ENCODE measurements at regions not wholly inside any gene's neighbourhood (a gene's known extent, or its start where the extent isn't known, plus 50 kb on each side); places are given as distances from the start of the nearest gene placed in this dataset.

DNA sequence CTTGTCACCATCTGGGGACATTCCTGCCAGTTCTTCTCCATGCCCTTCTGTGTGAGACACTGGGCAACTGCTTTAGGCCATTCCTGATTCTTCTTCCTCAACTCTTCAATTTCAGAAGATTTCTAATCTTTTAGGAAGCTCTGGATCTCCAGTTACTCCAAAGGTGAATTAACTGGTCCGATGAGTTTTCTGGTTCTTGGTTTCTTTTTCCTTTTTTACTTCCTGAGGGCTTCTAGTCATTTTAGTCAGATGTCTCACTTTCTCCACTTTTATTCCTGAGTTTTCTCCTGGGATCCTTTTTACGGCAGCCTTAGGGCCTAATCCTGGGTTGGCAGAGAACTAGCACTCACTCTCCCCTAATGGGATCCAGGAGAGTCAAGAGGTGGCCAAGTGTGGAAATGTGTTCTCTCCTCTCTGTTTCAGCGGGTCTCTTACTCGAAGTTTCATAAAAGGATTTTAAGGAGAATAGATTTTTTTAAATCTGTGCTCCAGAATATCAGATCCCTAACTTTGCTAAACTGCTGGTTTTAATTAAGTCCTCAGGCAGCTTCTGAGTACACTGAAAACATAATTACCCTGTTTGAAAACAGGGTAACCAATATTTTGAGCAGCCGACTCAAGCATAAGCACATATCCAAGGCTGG, 107.6 kb downstream of the RMI2 start:
- TF ChIP-seq, protein P1, sequence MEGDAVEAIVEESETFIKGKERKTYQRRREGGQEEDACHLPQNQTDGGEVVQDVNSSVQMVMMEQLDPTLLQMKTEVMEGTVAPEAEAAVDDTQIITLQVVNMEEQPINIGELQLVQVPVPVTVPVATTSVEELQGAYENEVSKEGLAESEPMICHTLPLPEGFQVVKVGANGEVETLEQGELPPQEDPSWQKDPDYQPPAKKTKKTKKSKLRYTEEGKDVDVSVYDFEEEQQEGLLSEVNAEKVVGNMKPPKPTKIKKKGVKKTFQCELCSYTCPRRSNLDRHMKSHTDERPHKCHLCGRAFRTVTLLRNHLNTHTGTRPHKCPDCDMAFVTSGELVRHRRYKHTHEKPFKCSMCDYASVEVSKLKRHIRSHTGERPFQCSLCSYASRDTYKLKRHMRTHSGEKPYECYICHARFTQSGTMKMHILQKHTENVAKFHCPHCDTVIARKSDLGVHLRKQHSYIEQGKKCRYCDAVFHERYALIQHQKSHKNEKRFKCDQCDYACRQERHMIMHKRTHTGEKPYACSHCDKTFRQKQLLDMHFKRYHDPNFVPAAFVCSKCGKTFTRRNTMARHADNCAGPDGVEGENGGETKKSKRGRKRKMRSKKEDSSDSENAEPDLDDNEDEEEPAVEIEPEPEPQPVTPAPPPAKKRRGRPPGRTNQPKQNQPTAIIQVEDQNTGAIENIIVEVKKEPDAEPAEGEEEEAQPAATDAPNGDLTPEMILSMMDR (conservative IDR thresholded peaks at IDR 0.05; ENCODE audit: low read length) = no peak
- no peak for TF ChIP-seq EZH2phosphoT487 (IDR thresholded peaks at IDR 0.05; ENCODE audit: borderline replicate concordance, low read depth, low read length)
- Histone ChIP-seq H3K4me1 (ENCODE audit: insufficient read depth, low read length, poor library complexity, severe bottlenecking) (no peaks in the 10 kb centered on the region), H2AFZ (ENCODE audit: low read length) (no peak overlapping the region), H3K9me2 (ENCODE audit: insufficient read depth, low read length) (no peaks in the 10 kb centered on the region), H3K36me3 (ENCODE audit: insufficient read depth, low read length) (no peaks in the 10 kb centered on the region), H3K27ac (ENCODE audit: low read depth, low read length, poor library complexity, severe bottlenecking) (no peak overlapping the region), H3K4me2 (ENCODE audit: low read length) (no peak overlapping the region), H3K4me3 (ENCODE audit: low read depth, low read length, poor library complexity, severe bottlenecking) (no peak overlapping the region), H3K79me2 (ENCODE audit: insufficient read depth, low read depth, low read length) (no peaks in the 10 kb centered on the region), H4K20me1 (ENCODE audit: insufficient read depth, low read length) (no peaks in the 10 kb centered on the region), H3K9me3 (ENCODE audit: low read length) (no peaks in the 10 kb centered on the region)
- no TSS peak for BruUV-seq (replicated peaks)
- DNase-seq (ENCODE audit: low spot score) = no peak
- ChIA-PET POLR2A (no interaction called here), CTCF (ENCODE audit: unreplicated experiment) (no interaction called here)
- intact Hi-C loops (cut with micrococcal nuclease; ENCODE audit: unreplicated experiment) = no loop called here

DNA sequence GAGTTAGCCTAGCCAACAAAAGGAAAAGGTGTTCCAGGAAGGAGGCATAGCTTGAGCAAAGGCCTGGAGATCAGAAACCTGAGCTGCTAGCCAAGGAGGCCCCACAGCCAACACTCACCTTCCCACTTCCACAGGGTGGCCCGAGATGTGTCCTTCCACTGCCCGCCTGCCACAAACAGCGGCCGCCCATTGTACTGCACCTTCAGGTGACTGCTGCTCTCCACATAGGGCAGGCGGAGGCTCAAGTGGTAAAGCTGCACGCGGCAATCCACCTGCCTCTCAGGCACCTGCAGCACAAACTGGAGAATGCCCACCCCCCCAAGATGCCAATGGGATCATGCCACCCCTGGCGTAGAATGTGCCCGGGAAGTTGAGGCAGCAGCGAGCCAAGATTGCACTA, 111.5 kb downstream of the RMI2 start:
- no peaks in the 10 kb centered on the region for H3K36me3 ChIP-seq (ENCODE audit: insufficient read depth, low read length)
- DNase-seq (ENCODE audit: low spot score) = no peak
- no peaks in the 10 kb centered on the region for H3K4me1 ChIP-seq (ENCODE audit: insufficient read depth, low read length, poor library complexity, severe bottlenecking)
- no peak overlapping the region for H3K27ac ChIP-seq (ENCODE audit: low read depth, low read length, poor library complexity, severe bottlenecking)
- no peaks in the 10 kb centered on the region for H3K9me2 ChIP-seq (ENCODE audit: insufficient read depth, low read length)
- ChIA-PET CTCF (ENCODE audit: unreplicated experiment) (no interaction called here), POLR2A (no interaction called here)
- no peaks in the 10 kb centered on the region for H3K79me2 ChIP-seq (ENCODE audit: insufficient read depth, low read depth, low read length)
- H3K9me3 ChIP-seq (ENCODE audit: low read length) = no peaks in the 10 kb centered on the region
- TF ChIP-seq, protein P1 (conservative IDR thresholded peaks at IDR 0.05; ENCODE audit: low read length) = no peak
- TF ChIP-seq EZH2phosphoT487 (IDR thresholded peaks at IDR 0.05; ENCODE audit: borderline replicate concordance, low read depth, low read length) = no peak
- H3K4me3 ChIP-seq (ENCODE audit: low read depth, low read length, poor library complexity, severe bottlenecking) = no peak overlapping the region
- intact Hi-C loops (cut with micrococcal nuclease; ENCODE audit: unreplicated experiment) = no loop called here
- no peaks in the 10 kb centered on the region for H4K20me1 ChIP-seq (ENCODE audit: insufficient read depth, low read length)
- H2AFZ ChIP-seq (ENCODE audit: low read length) = no peak overlapping the region
- no peak overlapping the region for H3K4me2 ChIP-seq (ENCODE audit: low read length)
- BruUV-seq (replicated peaks) = no TSS peak

- Histone ChIP-seq H3K4me2 (ENCODE audit: low read length) (no peak overlapping the region), H2AFZ (ENCODE audit: low read length) (no peak overlapping the region), H4K20me1 (ENCODE audit: insufficient read depth, low read length) (no peaks in the 10 kb centered on the region), H3K27ac (ENCODE audit: low read depth, low read length, poor library complexity, severe bottlenecking) (no peak overlapping the region), H3K9me2 (ENCODE audit: insufficient read depth, low read length) (no peaks in the 10 kb centered on the region), H3K79me2 (ENCODE audit: insufficient read depth, low read depth, low read length) (no peaks in the 10 kb centered on the region), H3K36me3 (ENCODE audit: insufficient read depth, low read length) (no peaks in the 10 kb centered on the region), H3K4me1 (ENCODE audit: insufficient read depth, low read length, poor library complexity, severe bottlenecking) (no peaks in the 10 kb centered on the region), H3K4me3 (ENCODE audit: low read depth, low read length, poor library complexity, severe bottlenecking) (no peak overlapping the region), H3K9me3 (ENCODE audit: low read length) (no peaks in the 10 kb centered on the region)
- intact Hi-C loops (cut with micrococcal nuclease; ENCODE audit: unreplicated experiment) = no loop called here
- CTCF ChIA-PET (ENCODE audit: unreplicated experiment) = no interaction called here
- DNase-seq (ENCODE audit: low spot score) = no peak
- no TSS peak for BruUV-seq (replicated peaks)
- POLR2A ChIA-PET = interaction anchor here (0.6 kb wide), 1 partner anchor 15 kb away, joined by 4 read pairs; no protein-coding TSS in a partner anchor
- TF ChIP-seq EZH2phosphoT487 (IDR thresholded peaks at IDR 0.05; ENCODE audit: borderline replicate concordance, low read depth, low read length) = no peak
- TF ChIP-seq, protein P1 (conservative IDR thresholded peaks at IDR 0.05; ENCODE audit: low read length) = no peak
Measured at GRCh38 chr16:11459722-11460121, 114.5 kb downstream of the RMI2 start.
